Superior temporal gyrus (tissue), 1 donor: ENCODE measurements at regions not wholly inside any gene's neighbourhood (a gene's known extent, or its start where the extent isn't known, plus 50 kb on each side); places are given as distances from the start of the nearest gene placed in this dataset.

Source experiments
- DNase-seq: peaks from one replicate; pipeline ENCODE4 v3.0.0-alpha.2; 2016; ENCODE audit errors: extremely low spot score

- peak; percentile 40 for DNase-seq
Measured at GRCh38 chr11:10930224-10930971, 72.5 kb upstream of the ZBED5 start.

GRCh38 chr11:10927538-10927937 is 69.7 kb upstream of the ZBED5 start:
- DNase-seq = no peak

GRCh38 chr11:10926801-10927211 is 69.0 kb upstream of the ZBED5 start:
- no peak for DNase-seq

GRCh38 chr11:10925149-10925926 is 67.5 kb upstream of the ZBED5 start:
- DNase-seq = no peak

- DNase-seq = no peak
Measured at GRCh38 chr11:10923882-10924281, 66.0 kb upstream of the ZBED5 start.

- no peak for DNase-seq
Measured at GRCh38 chr11:10922892-10923291, 65.0 kb upstream of the ZBED5 start.

GRCh38 chr11:10920875-10921274 is 63.0 kb upstream of the ZBED5 start:
- no peak for DNase-seq

- no peak for DNase-seq
Measured at GRCh38 chr11:10920205-10920604, 62.4 kb upstream of the ZBED5 start.

GRCh38 chr11:10918698-10919097 is 60.8 kb upstream of the ZBED5 start:
- DNase-seq = no peak

- DNase-seq = no peak
Measured at GRCh38 chr11:10918275-10918674, 60.4 kb upstream of the ZBED5 start.

GRCh38 chr11:10917802-10918201 is 59.9 kb upstream of the ZBED5 start:
- DNase-seq = no peak

GRCh38 chr11:10916665-10917064 is 58.8 kb upstream of the ZBED5 start:
- no peak for DNase-seq

GRCh38 chr11:10914050-10914449 is 56.2 kb upstream of the ZBED5 start:
- DNase-seq = no peak

- DNase-seq = no peak
Measured at GRCh38 chr11:10913075-10913474, 55.2 kb upstream of the ZBED5 start.

- no peak for DNase-seq
Measured at GRCh38 chr11:10911907-10912306, 54.1 kb upstream of the ZBED5 start.

GRCh38 chr11:10909141-10909883 is 51.5 kb upstream of the ZBED5 start:
- DNase-seq = no peak

- DNase-seq = no peak
Measured at GRCh38 chr11:10908215-10908951, 50.5 kb upstream of the ZBED5 start.
